ENCODE measurements at regions not wholly inside any gene's neighbourhood (a gene's known extent, or its start where the extent isn't known, plus 50 kb on each side); places are given as distances from the start of the nearest gene placed in this dataset.

DNA sequence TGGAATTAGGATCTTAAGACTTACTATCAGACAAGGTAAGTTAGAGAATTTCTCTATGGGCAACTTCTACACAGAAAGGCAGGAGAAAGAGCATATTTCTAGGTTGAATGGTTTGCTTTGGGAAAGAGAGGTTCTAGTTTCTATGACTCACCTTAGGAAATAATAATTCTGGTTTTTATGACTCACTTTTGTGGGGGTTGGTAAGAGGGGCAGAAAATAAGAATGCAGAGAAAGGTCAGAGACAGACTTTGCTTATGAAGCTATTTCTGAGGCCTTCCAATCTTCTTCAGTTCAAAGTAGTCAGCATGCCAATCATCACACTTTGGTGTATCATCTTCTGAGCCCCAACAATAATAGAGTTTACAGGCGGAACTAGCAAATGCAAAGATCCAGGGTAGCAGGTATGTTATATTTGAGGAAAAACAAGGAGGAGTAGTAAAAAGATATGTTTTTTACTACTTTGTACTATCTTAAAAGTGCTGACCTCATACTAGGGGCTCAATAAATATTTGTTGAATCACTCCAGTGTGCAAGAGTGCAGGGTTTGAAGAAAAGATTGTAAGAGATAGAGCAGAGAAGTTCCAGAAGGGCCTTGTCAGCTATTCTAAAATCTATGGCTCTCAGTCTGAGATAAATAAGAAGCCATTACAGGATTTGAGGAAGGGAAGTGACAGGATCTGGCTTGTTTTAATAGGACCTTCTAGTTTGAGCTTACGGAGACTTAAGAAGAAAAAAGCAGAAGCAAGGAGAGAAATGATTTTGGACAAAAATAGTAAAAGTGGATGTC lies 56.7 kb upstream of the LRFN5 start:
- in situ Hi-C loops (cut with HindIII; ENCODE audit: low pct_unique_long_range_greater_than_20kb, low sequenced_read_pairs) (no loop called here), intact Hi-C loops (cut with micrococcal nuclease; ENCODE audit: unreplicated experiment) (no loop called here)
- ChIA-PET CTCF (no interaction called here), POLR2A (no interaction called here)
- Histone ChIP-seq H3K4me3 (ENCODE audit: low read depth in 2 of 2, low read length in 2 of 2) (no peak overlapping the region), H3K4me1 (ENCODE audit: control insufficient read depth, insufficient read depth, low read length) (no peaks in the 10 kb centered on the region), H3K36me3 (ENCODE audit: control insufficient read depth, insufficient read depth, low read length) (no peaks in the 10 kb centered on the region), H3K27ac (ENCODE audit: low read length) (no peak overlapping the region), H3K27me3 (ENCODE audit: control insufficient read depth, insufficient read depth, low read length) (no peaks in the 10 kb centered on the region), H3K9me3 (ENCODE audit: control insufficient read depth, insufficient read depth, low read depth, low read length) (no peaks in the 10 kb centered on the region)
- BruUV-seq (replicated peaks) = no TSS peak
- ATAC-seq = no peak
- TF ChIP-seq, protein P1, sequence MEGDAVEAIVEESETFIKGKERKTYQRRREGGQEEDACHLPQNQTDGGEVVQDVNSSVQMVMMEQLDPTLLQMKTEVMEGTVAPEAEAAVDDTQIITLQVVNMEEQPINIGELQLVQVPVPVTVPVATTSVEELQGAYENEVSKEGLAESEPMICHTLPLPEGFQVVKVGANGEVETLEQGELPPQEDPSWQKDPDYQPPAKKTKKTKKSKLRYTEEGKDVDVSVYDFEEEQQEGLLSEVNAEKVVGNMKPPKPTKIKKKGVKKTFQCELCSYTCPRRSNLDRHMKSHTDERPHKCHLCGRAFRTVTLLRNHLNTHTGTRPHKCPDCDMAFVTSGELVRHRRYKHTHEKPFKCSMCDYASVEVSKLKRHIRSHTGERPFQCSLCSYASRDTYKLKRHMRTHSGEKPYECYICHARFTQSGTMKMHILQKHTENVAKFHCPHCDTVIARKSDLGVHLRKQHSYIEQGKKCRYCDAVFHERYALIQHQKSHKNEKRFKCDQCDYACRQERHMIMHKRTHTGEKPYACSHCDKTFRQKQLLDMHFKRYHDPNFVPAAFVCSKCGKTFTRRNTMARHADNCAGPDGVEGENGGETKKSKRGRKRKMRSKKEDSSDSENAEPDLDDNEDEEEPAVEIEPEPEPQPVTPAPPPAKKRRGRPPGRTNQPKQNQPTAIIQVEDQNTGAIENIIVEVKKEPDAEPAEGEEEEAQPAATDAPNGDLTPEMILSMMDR (IDR thresholded peaks at IDR 0.05) = no peak
- TF ChIP-seq POLR2AphosphoS5 (IDR thresholded peaks at IDR 0.05; ENCODE audit: low read depth, low read length) = no peak
- no peak for TF ChIP-seq SIN3A (IDR thresholded peaks at IDR 0.05; ENCODE audit: borderline replicate concordance, insufficient read depth, low read depth, low read length)
- TF ChIP-seq TCF7L2 (IDR thresholded peaks at IDR 0.05; ENCODE audit: low read depth, low read length) = no peak
- TF ChIP-seq REST (IDR thresholded peaks at IDR 0.05; ENCODE audit: insufficient read depth in 1 of 2, low read depth in 2 of 2, low read length in 1 of 2) = no peak
- no peak for DNase-seq (ENCODE audit: low read depth, low spot score)

- BruUV-seq (replicated peaks) = no TSS peak
- ChIA-PET POLR2A (no interaction called here), CTCF (no interaction called here)
- Histone ChIP-seq H3K4me3 (ENCODE audit: low read depth in 2 of 2, low read length in 2 of 2) (no peak overlapping the region), H3K4me1 (ENCODE audit: control insufficient read depth, insufficient read depth, low read length) (no peaks in the 10 kb centered on the region), H3K9me3 (ENCODE audit: control insufficient read depth, insufficient read depth, low read depth, low read length) (no peaks in the 10 kb centered on the region), H3K36me3 (ENCODE audit: control insufficient read depth, insufficient read depth, low read length) (no peaks in the 10 kb centered on the region), H3K27ac (ENCODE audit: low read length) (no peak overlapping the region), H3K27me3 (ENCODE audit: control insufficient read depth, insufficient read depth, low read length) (no peaks in the 10 kb centered on the region)
- ATAC-seq = no peak
- TF ChIP-seq, protein P1 (IDR thresholded peaks at IDR 0.05) = no peak
- TF ChIP-seq TCF7L2 (IDR thresholded peaks at IDR 0.05; ENCODE audit: low read depth, low read length) (no peak), REST (IDR thresholded peaks at IDR 0.05; ENCODE audit: insufficient read depth in 1 of 2, low read depth in 2 of 2, low read length in 1 of 2) (no peak), SIN3A (IDR thresholded peaks at IDR 0.05; ENCODE audit: borderline replicate concordance, insufficient read depth, low read depth, low read length) (no peak), POLR2AphosphoS5 (IDR thresholded peaks at IDR 0.05; ENCODE audit: low read depth, low read length) (no peak)
- in situ Hi-C loops (cut with HindIII; ENCODE audit: low pct_unique_long_range_greater_than_20kb, low sequenced_read_pairs) = no loop called here
- intact Hi-C loops (cut with micrococcal nuclease; ENCODE audit: unreplicated experiment) = no loop called here
- no peak for DNase-seq (ENCODE audit: low read depth, low spot score)
These were observed 57.4 kb upstream of the LRFN5 start for GRCh38 chr14:41549282-41549681.

Data from Panc1 (cell line).